ENCODE measurements at regions not wholly inside any gene's neighbourhood (a gene's known extent, or its start where the extent isn't known, plus 50 kb on each side); places are given as distances from the start of the nearest gene placed in this dataset.

- no peak for TF ChIP-seq GATA3 (IDR thresholded peaks at IDR 0.05; ENCODE audit: low read depth, low read length)
- TF ChIP-seq GATA2 (IDR thresholded peaks at IDR 0.05; ENCODE audit: low read depth, low read length), result no peak
Measured at GRCh38 chr12:90631591-90632212, 323.3 kb downstream of the CCER1 start.

All from SH-SY5Y (cell line).